Activated T-cell treated with anti-CD3 and anti-CD28 coated beads for 48 hours (primary cell): ENCODE measurements at regions not wholly inside any gene's neighbourhood (a gene's known extent, or its start where the extent isn't known, plus 50 kb on each side); places are given as distances from the start of the nearest gene placed in this dataset.

Experiments
- DNase-seq: peaks from one replicate; pipeline ENCODE4 v3.0.0-alpha.2; 2020; ENCODE audit warnings: low read depth

DNA sequence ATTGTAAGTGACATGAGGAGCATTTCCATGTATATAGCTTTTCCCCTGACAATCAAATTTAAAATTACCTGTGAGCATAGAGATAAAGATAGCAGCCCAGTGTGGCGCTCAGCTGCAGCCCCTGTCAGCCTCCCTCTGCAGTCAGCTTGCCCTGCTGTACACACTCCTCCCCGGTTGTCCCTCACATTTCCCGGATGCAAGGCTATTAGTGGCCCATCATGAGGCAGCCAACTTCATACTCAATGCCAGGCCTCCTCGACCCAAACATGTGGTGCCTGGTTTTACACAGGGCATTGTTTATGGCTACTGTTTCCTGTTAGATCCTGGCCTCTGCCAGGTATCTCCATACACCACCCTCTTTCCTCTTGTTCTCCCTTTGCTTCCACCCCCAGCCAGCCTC is 116.1 kb upstream of the SH3BP4 start:
- no peak for DNase-seq

DNA sequence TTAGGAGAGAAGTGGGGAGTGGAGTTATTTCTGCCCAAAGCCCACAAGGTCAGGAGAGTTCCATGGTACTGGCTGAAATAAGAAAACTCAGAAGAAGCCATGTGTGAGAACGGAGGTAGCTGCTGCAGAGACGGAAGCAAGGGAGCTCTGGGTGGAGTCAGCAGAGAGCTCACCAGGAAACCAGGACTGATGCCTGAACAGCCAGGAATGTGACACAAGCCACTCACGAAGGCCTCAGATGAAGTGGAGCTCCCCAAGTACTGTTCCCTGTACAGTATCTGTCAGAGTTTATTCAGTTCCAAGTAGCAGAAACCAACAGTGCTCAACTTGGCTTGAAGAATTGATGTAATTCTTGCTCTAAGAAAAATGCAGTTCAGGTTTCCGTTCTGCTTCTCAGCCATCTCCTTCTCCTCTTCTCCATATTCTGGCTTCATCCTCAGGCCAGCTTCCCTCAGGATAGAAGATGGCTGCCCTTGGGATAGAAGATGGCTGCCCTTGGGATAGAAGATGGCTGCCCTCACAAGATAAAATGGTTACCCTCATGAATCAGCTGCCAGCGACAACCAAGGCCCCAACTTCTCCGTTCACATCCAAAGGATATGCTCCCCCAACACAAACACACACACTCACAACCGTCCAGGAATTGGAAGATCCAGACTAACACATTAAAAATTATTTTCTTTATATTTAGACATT is 117.4 kb upstream of the SH3BP4 start:
- DNase-seq, result no peak

GRCh38 chr2:234830853-234831252 is 121.0 kb upstream of the SH3BP4 start:
- DNase-seq, result no peak

DNA sequence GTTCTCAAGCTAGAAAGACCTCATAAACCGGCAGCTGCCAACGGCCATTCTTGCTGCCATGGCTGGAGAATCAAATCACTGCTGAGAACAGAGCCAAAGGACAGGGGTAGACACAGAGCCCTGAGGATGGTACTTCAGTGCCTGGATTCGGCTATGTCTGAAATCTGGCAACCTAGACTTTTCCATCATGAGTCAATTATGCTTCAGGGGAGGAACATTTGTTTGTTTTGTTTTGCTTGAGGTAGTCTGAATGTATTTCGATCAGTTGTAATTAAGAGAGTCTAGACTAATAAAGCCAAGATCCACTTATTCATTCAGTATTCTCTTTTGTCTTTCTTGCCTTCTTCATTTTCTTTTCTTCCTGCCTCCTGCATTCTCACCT is 122.8 kb upstream of the SH3BP4 start:
- DNase-seq, result no peak

- DNase-seq, result no peak
Observed at GRCh38 chr2:234828382-234829073, 123.3 kb upstream of the SH3BP4 start.

DNA sequence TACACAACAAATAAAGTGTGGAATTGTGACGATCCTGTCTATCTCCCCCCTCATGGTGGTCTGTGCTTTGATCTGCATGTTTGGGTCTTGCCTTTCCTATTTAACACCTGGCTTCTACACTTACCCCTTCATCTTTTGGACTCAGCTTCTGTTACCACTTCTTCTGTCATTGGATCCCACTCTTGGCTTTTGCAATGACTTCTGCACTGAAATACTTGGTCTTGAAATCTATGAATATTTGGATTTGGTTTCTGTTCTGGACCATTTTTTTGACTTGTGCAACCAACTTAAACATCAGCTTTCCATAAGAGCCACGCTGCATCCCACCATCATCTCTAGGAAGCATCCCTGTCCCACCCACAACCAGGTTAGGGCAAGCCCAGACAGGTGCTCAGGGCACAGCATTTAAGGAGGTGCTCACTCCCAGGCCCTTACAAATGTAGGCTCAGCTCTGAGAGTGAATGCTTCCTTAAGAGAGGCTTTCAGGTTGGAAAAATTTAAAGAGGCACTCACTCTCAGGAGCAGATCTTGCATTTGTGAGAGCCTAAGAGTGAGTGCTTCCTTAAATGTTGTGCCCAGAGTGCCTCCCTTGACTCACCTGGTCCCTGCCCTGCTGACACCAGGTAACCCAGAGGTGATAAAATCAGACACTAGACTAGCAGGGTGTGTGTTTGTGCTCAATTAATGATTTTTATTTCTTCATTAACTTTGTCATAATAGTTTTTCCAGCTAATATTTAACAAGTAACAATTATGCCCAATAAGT is 124.5 kb upstream of the SH3BP4 start:
- no peak for DNase-seq

DNA sequence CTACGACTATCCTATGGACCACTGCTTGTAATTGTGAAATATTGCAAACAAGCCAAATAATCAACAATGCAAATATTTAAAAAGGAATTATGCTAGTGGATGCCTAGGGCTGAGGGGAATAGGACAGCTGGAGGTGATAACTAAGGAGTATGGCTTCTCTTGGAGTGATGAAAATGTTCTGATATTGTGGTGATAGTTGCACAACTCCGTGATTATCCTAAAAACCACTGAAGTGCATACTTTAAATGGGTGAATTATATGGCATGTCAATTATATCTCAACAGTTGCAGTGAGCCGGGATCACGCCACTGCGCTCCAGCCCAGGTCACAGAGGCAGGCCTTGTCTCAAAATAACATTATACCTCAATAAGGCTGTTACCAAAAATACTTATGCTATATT is 125.1 kb upstream of the SH3BP4 start:
- DNase-seq, result no peak

DNA sequence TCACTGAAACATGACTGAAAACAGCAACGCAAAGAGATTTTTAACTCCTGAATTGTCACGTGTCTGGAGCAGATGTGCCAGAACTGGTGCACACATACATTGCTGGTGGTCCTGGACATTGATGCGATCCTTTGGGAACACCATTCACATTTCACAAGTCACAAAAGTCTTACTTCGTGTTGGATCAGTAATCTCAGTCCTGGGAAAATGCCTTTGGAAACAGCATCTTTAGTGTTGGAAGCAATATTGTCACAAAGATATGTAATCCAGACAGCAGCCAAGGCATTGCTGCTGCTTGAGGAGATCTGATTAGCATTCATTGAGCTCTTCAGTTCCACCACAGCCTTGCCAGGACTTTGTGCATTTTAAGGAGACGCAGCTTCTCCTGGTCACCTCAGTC is 126.2 kb upstream of the SH3BP4 start:
- DNase-seq, result no peak

DNA sequence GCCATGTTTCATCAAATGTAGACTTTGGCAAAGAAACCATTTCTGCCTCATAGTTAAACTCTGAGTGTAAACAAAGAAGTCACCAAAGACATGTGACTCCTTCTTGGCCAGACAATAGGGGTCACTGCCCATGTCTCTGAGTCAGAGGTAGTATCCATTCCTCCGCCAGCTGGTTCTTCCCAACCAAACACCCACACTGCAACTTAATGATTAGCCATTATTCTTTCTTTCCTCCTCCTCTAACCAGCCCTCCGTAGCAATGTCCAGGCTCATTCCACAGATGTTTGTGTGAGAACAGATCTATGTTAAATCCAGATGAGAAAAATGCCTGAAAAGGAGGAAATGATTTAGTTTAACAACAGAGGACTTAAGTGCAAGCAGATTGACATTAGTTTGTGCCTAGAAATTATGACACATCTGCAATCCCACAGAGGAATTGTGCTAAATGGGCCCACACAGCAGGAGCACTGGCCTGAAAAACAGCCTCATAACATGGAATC is 127.9 kb upstream of the SH3BP4 start:
- DNase-seq, result no peak

DNA sequence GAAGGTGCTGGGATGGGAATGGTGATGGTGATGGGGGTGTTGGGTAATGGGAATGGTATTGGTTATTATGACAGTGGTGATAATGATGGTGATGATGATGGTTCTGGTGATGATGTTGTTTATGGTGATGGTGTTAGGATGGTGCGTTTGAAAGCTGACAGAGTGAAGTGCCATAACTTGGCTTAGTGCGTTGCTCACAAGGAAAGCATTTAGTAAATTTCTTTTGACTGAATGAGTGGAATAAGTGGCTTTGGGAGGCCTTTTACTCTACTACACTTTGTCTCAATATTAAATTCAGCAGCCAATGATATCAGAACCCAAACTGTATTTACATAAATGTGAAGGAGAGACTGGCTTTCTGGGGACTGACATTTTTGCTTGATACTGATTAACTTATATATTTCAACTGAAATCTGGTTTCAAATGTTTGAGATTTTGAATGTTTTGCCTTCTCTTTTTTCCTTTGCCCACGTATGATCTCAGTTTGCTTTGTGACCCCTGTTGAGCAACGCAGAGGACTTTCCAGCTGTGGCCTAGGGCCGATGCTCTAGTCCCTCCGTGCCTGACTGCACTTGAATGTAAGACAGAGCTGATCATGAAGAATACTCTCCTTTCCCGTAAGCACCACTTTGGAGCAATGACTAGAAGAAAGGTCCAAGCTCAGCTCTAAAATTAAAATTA is 128.5 kb upstream of the SH3BP4 start:
- no peak for DNase-seq

DNA sequence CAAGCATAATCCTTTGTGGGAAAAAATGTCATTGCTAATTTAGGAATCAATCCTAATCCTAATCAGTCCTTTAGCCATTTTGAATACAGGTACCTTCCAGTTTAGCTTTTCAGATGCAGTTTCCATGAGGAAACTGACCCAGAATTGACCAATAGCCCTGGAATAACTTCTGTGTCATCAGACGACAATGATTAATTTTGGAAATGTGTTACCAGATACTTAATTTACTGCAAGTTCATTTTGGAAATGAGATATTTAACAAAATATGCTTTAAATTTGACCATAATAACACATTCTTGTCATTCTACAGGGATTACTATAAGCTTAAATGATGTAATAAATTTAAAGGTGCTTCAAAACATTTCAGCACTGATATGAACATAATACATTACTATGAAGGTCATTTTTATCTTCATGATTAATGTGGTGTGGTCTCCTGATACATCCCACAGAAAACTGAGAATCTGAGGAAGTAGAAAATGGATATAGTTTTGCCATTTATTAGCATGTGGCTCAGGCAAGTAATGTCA is 129.8 kb upstream of the SH3BP4 start:
- DNase-seq, result no peak

DNA sequence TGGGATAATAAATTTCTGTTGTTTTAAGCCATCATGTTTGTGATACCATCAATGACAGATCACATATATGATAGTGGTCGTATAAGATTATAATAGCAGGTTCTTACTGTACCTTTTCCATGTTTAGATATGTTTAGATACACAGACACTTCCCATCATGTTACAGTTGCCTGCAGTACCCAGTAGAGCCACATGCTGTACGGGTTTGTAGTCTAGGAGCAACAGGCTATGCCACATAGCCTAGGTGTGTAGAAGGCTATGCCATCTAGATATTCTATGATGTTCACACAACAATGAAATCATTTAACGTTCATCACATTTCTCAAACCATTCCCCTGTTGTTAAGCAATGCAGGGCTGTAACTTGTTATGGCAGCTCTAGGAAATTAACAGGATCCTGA is 132.9 kb upstream of the SH3BP4 start:
- DNase-seq, result no peak

DNA sequence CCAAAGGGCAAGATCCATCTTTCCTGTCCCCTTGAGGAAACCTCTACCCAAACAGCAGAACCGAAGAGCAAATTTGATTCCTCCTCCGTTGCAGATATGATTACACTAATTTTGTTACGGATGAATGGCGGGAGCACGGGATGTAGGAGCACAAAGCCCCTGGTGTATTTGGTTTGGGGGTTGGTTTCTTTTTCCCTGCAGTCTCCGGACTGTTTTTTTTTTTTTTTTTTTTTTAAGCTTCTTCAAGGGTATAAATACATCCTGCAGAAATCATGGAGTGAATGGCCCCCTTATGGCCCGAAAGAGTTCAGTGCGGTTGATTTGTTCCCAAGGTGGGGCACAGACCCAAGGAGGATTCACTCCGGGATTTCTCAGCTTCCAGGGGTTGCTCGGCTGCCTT is 135.3 kb upstream of the SH3BP4 start:
- DNase-seq, result no peak

GRCh38 chr2:234816056-234816455 is 135.8 kb upstream of the SH3BP4 start:
- DNase-seq, result no peak

GRCh38 chr2:234814374-234814773 is 137.4 kb upstream of the SH3BP4 start:
- DNase-seq, result no peak

- no peak for DNase-seq
Observed at GRCh38 chr2:234812851-234813250, 139.0 kb upstream of the SH3BP4 start.

GRCh38 chr2:234808907-234809306 is 142.9 kb upstream of the SH3BP4 start:
- DNase-seq, result no peak

DNA sequence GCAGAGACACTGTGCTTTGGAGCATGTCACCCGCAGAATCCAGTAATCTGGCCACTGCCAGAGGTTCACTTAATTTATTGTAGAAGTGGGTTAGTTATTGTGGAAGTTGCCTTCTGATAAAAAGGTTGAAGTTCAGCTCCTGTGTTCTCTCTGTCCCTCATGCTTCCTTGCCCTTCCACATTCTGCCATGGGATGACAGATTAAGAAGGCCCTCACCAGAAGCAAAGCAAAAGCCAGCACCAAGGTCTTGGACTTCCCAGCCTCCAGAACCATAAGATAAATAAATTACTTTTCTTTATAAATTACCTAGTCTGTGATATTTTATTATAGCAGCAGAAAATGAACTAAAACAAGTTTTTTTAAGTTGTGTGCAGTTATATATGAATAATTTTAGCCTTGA is 145.0 kb upstream of the SH3BP4 start:
- DNase-seq, result no peak

GRCh38 chr2:234805836-234806235 is 146.0 kb upstream of the SH3BP4 start:
- DNase-seq, result no peak

DNA sequence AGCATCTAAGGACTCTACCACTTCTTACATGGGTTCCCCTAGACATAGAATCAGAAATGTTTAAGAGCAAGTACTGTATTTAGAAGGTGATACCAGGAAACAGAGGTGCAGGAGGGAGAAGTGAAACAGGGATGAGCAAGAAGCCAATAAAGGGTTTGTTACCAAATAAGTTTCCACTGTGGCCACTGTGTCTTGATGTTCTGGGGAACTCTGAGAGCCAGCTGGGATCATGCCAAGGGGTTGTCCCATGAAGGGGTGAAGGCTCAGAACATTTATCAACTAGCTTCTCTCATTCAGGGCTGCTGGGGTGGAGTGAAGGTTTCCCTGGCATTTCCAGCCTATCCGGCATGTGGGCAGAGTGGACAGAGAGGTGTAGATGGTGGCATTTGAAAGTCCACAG is 147.1 kb upstream of the SH3BP4 start:
- no peak for DNase-seq

DNA sequence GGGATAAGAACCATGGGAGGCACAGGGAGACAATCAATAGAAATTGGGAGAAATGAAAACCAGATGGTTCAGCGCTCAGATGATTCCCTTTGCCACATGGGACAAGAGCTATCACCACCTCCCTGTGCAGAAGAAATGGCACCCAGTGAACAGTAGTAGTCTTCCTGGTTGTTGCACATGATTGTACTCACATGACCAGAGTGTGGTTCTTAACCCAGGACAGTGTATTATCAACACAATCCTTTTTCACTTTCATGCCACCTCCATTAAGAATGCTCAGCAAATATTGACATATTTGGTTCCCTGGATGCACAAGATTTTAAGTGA is 149.0 kb upstream of the SH3BP4 start:
- DNase-seq, result no peak

DNA sequence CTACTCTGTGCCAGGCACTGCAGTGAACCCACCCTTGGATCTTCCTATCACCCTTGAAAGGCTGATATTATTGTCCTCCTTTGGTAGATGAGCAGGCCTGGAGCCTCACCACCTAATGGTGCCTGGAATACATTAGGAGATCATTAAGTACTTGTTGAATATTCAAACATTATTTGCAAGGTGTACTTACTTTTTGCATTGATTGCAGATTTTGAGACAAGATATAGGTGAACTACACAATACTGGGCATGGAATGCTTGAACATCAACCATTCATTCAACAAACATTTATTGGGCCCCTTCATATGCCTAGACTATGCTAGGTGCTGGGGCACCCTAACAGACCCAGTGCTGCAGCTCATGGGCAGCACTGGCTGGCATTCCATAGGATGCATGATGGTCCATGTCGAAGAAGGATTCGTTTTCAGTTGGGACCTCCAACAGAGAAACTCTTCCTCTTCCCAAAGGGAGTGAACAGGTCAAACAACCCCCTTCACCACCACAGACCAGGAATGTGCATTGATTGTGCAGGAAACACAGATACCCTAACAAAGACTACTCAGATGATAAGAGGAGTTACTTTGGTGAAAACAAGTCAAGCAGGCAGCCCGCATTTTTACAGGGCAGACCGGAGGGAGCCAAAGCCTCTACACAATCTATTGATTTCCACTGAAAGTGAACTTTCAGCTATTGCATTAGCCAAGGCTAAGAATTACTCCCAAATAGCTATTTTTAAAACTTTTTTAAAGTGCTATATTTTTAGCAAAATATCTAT is 149.6 kb upstream of the SH3BP4 start:
- no peak for DNase-seq
